ENCODE measurements at regions not wholly inside any gene's neighbourhood (a gene's known extent, or its start where the extent isn't known, plus 50 kb on each side); places are given as distances from the start of the nearest gene placed in this dataset.

DNA sequence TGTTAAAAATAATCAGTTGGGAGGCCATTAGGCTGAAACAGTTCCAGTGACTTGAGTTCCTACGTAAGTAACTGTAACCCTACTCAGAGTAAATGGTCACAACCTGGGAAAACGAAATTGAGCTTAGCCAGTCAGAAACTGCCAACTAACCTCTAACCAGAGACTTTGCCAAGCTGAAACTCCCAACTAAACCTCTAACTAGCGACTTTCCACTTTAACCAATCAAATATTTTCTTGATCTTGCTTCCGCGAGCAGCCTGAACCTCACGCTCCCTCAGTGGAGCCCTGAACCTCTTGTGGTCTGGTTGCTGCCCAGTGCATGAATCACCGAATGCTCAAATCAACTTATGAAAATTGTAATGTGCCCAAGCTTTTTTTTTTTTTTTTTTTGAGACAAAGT, 156.2 kb downstream of the MED10 start:
- TF ChIP-seq RAD21 (IDR thresholded peaks at IDR 0.05; ENCODE audit: low read depth) (no peak), EP300 (IDR thresholded peaks at IDR 0.05; ENCODE audit: borderline replicate concordance) (no peak), TCF12 (IDR thresholded peaks at IDR 0.05; ENCODE audit: low read depth) (no peak), ZBTB7A (IDR thresholded peaks at IDR 0.05; ENCODE audit: low read depth) (no peak)
